ENCODE measurements at regions not wholly inside any gene's neighbourhood (a gene's known extent, or its start where the extent isn't known, plus 50 kb on each side); places are given as distances from the start of the nearest gene placed in this dataset.

GRCh38 chr21:40901691-40902090, 54.7 kb upstream of the DSCAM start:
- Histone ChIP-seq H3K4me1 (ENCODE audit: insufficient read depth, poor library complexity, severe bottlenecking) (no peaks in the 10 kb centered on the region), H3K36me3 (ENCODE audit: low read depth) (no peaks in the 10 kb centered on the region), H3K9me3 (ENCODE audit: severe bottlenecking) (no peaks in the 10 kb centered on the region), H3K4me3 (ENCODE audit: severe bottlenecking) (no peak overlapping the region), H3K27ac (ENCODE audit: poor library complexity, severe bottlenecking) (no peak overlapping the region), H3K27me3 (ENCODE audit: insufficient read depth, poor library complexity, severe bottlenecking) (peaks cover 5% of the 10 kb centered on the region)
- no peak for DNase-seq (ENCODE audit: low spot score)
- no peak for TF ChIP-seq CTCF (IDR thresholded peaks at IDR 0.05; ENCODE audit: poor library complexity, severe bottlenecking)
- ATAC-seq (ENCODE audit: low read depth): no peak

- no peak for DNase-seq (ENCODE audit: low spot score)
- Histone ChIP-seq H3K36me3 (ENCODE audit: low read depth) (no peaks in the 10 kb centered on the region), H3K9me3 (ENCODE audit: severe bottlenecking) (no peaks in the 10 kb centered on the region), H3K27me3 (ENCODE audit: insufficient read depth, poor library complexity, severe bottlenecking) (peaks cover 5% of the 10 kb centered on the region), H3K27ac (ENCODE audit: poor library complexity, severe bottlenecking) (no peak overlapping the region), H3K4me3 (ENCODE audit: severe bottlenecking) (no peak overlapping the region), H3K4me1 (ENCODE audit: insufficient read depth, poor library complexity, severe bottlenecking) (no peaks in the 10 kb centered on the region)
- TF ChIP-seq CTCF (IDR thresholded peaks at IDR 0.05; ENCODE audit: poor library complexity, severe bottlenecking): no peak
- ATAC-seq (ENCODE audit: low read depth): no peak
These were observed 55.3 kb upstream of the DSCAM start for GRCh38 chr21:40902299-40902698.

- H3K27me3 ChIP-seq (ENCODE audit: insufficient read depth, poor library complexity, severe bottlenecking): peaks cover 5% of the 10 kb centered on the region
- H3K36me3 ChIP-seq (ENCODE audit: low read depth): no peaks in the 10 kb centered on the region
- no peak for TF ChIP-seq CTCF (IDR thresholded peaks at IDR 0.05; ENCODE audit: poor library complexity, severe bottlenecking)
- no peak overlapping the region for H3K27ac ChIP-seq (ENCODE audit: poor library complexity, severe bottlenecking)
- ATAC-seq (ENCODE audit: low read depth) (no peak), DNase-seq (ENCODE audit: low spot score) (no peak)
- H3K9me3 ChIP-seq (ENCODE audit: severe bottlenecking): no peaks in the 10 kb centered on the region
- H3K4me1 ChIP-seq (ENCODE audit: insufficient read depth, poor library complexity, severe bottlenecking): no peaks in the 10 kb centered on the region
- no peak overlapping the region for H3K4me3 ChIP-seq (ENCODE audit: severe bottlenecking)
These were observed 56.0 kb upstream of the DSCAM start for GRCh38 chr21:40902993-40903392.

- peaks cover 5% of the 10 kb centered on the region for H3K27me3 ChIP-seq (ENCODE audit: insufficient read depth, poor library complexity, severe bottlenecking)
- H3K9me3 ChIP-seq (ENCODE audit: severe bottlenecking): no peaks in the 10 kb centered on the region
- H3K4me1 ChIP-seq (ENCODE audit: insufficient read depth, poor library complexity, severe bottlenecking): no peaks in the 10 kb centered on the region
- no peak overlapping the region for H3K27ac ChIP-seq (ENCODE audit: poor library complexity, severe bottlenecking)
- no peak for ATAC-seq (ENCODE audit: low read depth)
- TF ChIP-seq CTCF (IDR thresholded peaks at IDR 0.05; ENCODE audit: poor library complexity, severe bottlenecking): no peak
- H3K36me3 ChIP-seq (ENCODE audit: low read depth): no peaks in the 10 kb centered on the region
- no peak overlapping the region for H3K4me3 ChIP-seq (ENCODE audit: severe bottlenecking)
- no peak for DNase-seq (ENCODE audit: low spot score)
These were observed 58.3 kb upstream of the DSCAM start for GRCh38 chr21:40905251-40905650.

- no peak for TF ChIP-seq CTCF (IDR thresholded peaks at IDR 0.05; ENCODE audit: poor library complexity, severe bottlenecking)
- no peaks in the 10 kb centered on the region for H3K4me1 ChIP-seq (ENCODE audit: insufficient read depth, poor library complexity, severe bottlenecking)
- H3K27ac ChIP-seq (ENCODE audit: poor library complexity, severe bottlenecking): no peak overlapping the region
- DNase-seq (ENCODE audit: low spot score) (no peak), ATAC-seq (ENCODE audit: low read depth) (no peak)
- no peak overlapping the region for H3K4me3 ChIP-seq (ENCODE audit: severe bottlenecking)
- H3K36me3 ChIP-seq (ENCODE audit: low read depth): no peaks in the 10 kb centered on the region
- no peaks in the 10 kb centered on the region for H3K27me3 ChIP-seq (ENCODE audit: insufficient read depth, poor library complexity, severe bottlenecking)
- no peaks in the 10 kb centered on the region for H3K9me3 ChIP-seq (ENCODE audit: severe bottlenecking)
These were observed 65.4 kb upstream of the DSCAM start for GRCh38 chr21:40912375-40912774.
